Activated T-cell treated with anti-CD3 and anti-CD28 coated beads for 1 hour (primary cell): ENCODE measurements at regions not wholly inside any gene's neighbourhood (a gene's known extent, or its start where the extent isn't known, plus 50 kb on each side); places are given as distances from the start of the nearest gene placed in this dataset.
A peak's percentile ranks its signal among the peaks of the same experiment; 100 is the strongest.
"Not testable (repeated sequence)": the region's sequence is repeated elsewhere in the genome, so short reads cannot be mapped to it uniquely, and the experiment has no call there.

Experiments
- DNase-seq: peaks from one replicate; pipeline ENCODE4 v3.0.0-alpha.2; 2020; ENCODE audit warnings: low read depth

- no peak for DNase-seq
Measured at GRCh38 chr17:77548967-77549366, 408.2 kb downstream of the SEC14L1 start.

- DNase-seq: no peak
Measured at GRCh38 chr17:77549726-77550366, 408.7 kb upstream of the TNRC6C start.

- no peak for DNase-seq
Measured at GRCh38 chr17:77553459-77554066, 404.9 kb upstream of the TNRC6C start.

GRCh38 chr17:77555121-77555591 is 403.3 kb upstream of the TNRC6C start:
- DNase-seq: no peak

GRCh38 chr17:77555741-77556291 is 402.7 kb upstream of the TNRC6C start:
- no peak for DNase-seq

- DNase-seq: no peak
Measured at GRCh38 chr17:77556383-77557061, 402.0 kb upstream of the TNRC6C start.

GRCh38 chr17:77558846-77559626 is 399.5 kb upstream of the TNRC6C start:
- DNase-seq: no peak

GRCh38 chr17:77560381-77560780 is 398.1 kb upstream of the TNRC6C start:
- DNase-seq: no peak

- no peak for DNase-seq
Measured at GRCh38 chr17:77560841-77561240, 397.7 kb upstream of the TNRC6C start.

- DNase-seq: not testable (repeated sequence)
Measured at GRCh38 chr17:77562361-77562760, 396.1 kb upstream of the TNRC6C start.

GRCh38 chr17:77563439-77564102 is 394.9 kb upstream of the TNRC6C start:
- no peak for DNase-seq

- DNase-seq: no peak
Measured at GRCh38 chr17:77564278-77564920, 394.1 kb upstream of the TNRC6C start.

GRCh38 chr17:77565166-77565565 is 393.3 kb upstream of the TNRC6C start:
- no peak for DNase-seq

- no peak for DNase-seq
Measured at GRCh38 chr17:77566151-77566550, 392.4 kb upstream of the TNRC6C start.

GRCh38 chr17:77566566-77567138 is 391.9 kb upstream of the TNRC6C start:
- DNase-seq: no peak

- no peak for DNase-seq
Measured at GRCh38 chr17:77568540-77568939, 390.0 kb upstream of the TNRC6C start.

GRCh38 chr17:77569846-77570564 is 388.5 kb upstream of the TNRC6C start:
- DNase-seq: no peak

- DNase-seq: no peak
Measured at GRCh38 chr17:77570565-77570898, 388.0 kb upstream of the TNRC6C start.

GRCh38 chr17:77571155-77571981 is 387.1 kb upstream of the TNRC6C start:
- DNase-seq: peak; percentile 19
